Panc1 (cell line): ENCODE measurements at regions not wholly inside any gene's neighbourhood (a gene's known extent, or its start where the extent isn't known, plus 50 kb on each side); places are given as distances from the start of the nearest gene placed in this dataset.

Source experiments
- ATAC-seq: fragments of 200-7000 bp; cut with Tn5 transposase; 2 replicates; pipeline ENCODE4 v1.9.1; 2020; ENCODE audit warnings: mild to moderate bottlenecking, moderate library complexity
- BruUV-seq: library from RNA; stranded (reverse); fragments of 400-500 nt; replicated peaks from 2 replicates; lab custom pipeline; 2021; lab: Mats Ljungman, UMichigan
- CTCF ChIA-PET: fragments of 300-600 bp; sonication (Branson Sonifier 250); formaldehyde crosslinking; loops from one replicate; lab custom pipeline; 2022; ENCODE audit warnings: antibody characterized with exemption; lab: Charles Lee
- POLR2A ChIA-PET: fragments of 300-600 bp; sonication (Branson Sonifier 250); formaldehyde crosslinking; loops from one replicate; lab custom pipeline; 2022; ENCODE audit warnings: antibody characterized with exemption; lab: Charles Lee
- DNase-seq: peaks from one replicate; pipeline ENCODE4 v3.0.0-alpha.2; 2010; ENCODE audit warnings: low read depth, low spot score
- H3K27ac ChIP-seq: 2 replicates; pipeline ENCODE4 v1.5.1; 2011; ENCODE audit warnings: mild to moderate bottlenecking, low read length, inconsistent platforms
- H3K27me3 ChIP-seq: fragments of 200-500 bp; sonication (Bioruptor generic); 2 replicates; pipeline ENCODE4 v1.6.0; 2014; ENCODE audit warnings: low read length, inconsistent platforms; ENCODE audit not compliant: control insufficient read depth, insufficient read depth
- H3K36me3 ChIP-seq: fragments of 200-500 bp; sonication (Bioruptor generic); 2 replicates; pipeline ENCODE4 v1.5.1; 2014; ENCODE audit warnings: inconsistent platforms, mild to moderate bottlenecking, low read length, moderate library complexity; ENCODE audit not compliant: control insufficient read depth, insufficient read depth
- H3K4me1 ChIP-seq: 2 replicates; pipeline ENCODE4 v1.5.1; 2011; ENCODE audit warnings: inconsistent platforms, mild to moderate bottlenecking, low read length, moderate library complexity; ENCODE audit not compliant: control insufficient read depth, insufficient read depth
- H3K4me3 ChIP-seq, 2 experiments: 2 replicates each; pipeline ENCODE4 v1.5.1; 2011 to 2012; ENCODE audit warnings: low read depth in 2 of 2, low read length in 2 of 2, mild to moderate bottlenecking in 2 of 2, inconsistent platforms in 1 of 2, moderate library complexity in 1 of 2
- H3K9me3 ChIP-seq: fragments of 200-500 bp; sonication (Bioruptor generic); 2 replicates; pipeline ENCODE4 v1.5.1; 2014; ENCODE audit warnings: low read depth, mild to moderate bottlenecking, inconsistent platforms, low read length, moderate library complexity; ENCODE audit not compliant: control insufficient read depth, insufficient read depth
- POLR2AphosphoS5 ChIP-seq: IDR thresholded peaks from 2 replicates; pipeline ENCODE4 v1.6.1; 2012; ENCODE audit warnings: mild to moderate bottlenecking, low read depth, low read length, moderate library complexity
- SIN3A ChIP-seq: IDR thresholded peaks from 2 replicates; pipeline ENCODE4 v1.6.1; 2012; ENCODE audit warnings: low read depth, mild to moderate bottlenecking, low read length, moderate library complexity, borderline replicate concordance; ENCODE audit not compliant: insufficient read depth
- TCF7L2 ChIP-seq: IDR thresholded peaks from 2 replicates; pipeline ENCODE4 v1.6.1; 2011; ENCODE audit warnings: mild to moderate bottlenecking, low read depth, low read length, inconsistent platforms
- in situ Hi-C: cut with HindIII; loops from 2 replicates; pipeline ENCODE4 v1.10.0; 2016; ENCODE audit warnings: low sequenced_read_pairs, low pct_unique_long_range_greater_than_20kb
- intact Hi-C: fragments of 100-400 bp; cut with micrococcal nuclease; formaldehyde crosslinking; loops from one replicate; pipeline ENCODE4 v1.10.0; 2022; ENCODE audit not compliant: unreplicated experiment
- TF ChIP-seq, protein P1 (sequence below): fragments of 450-650 bp; IDR thresholded peaks from 2 replicates; pipeline ENCODE4 v1.5.1; 2017; ENCODE audit warnings: mild to moderate bottlenecking
- TF ChIP-seq, protein P2 (sequence below), 2 experiments: IDR thresholded peaks; 2 replicates each; pipeline ENCODE4 v1.6.1; 2011 to 2012; ENCODE audit warnings: low read depth in 2 of 2, control low read depth in 1 of 2, low read length in 1 of 2, mild to moderate bottlenecking in 1 of 2, moderate library complexity in 1 of 2; ENCODE audit not compliant: insufficient read depth in 1 of 2

DNA sequence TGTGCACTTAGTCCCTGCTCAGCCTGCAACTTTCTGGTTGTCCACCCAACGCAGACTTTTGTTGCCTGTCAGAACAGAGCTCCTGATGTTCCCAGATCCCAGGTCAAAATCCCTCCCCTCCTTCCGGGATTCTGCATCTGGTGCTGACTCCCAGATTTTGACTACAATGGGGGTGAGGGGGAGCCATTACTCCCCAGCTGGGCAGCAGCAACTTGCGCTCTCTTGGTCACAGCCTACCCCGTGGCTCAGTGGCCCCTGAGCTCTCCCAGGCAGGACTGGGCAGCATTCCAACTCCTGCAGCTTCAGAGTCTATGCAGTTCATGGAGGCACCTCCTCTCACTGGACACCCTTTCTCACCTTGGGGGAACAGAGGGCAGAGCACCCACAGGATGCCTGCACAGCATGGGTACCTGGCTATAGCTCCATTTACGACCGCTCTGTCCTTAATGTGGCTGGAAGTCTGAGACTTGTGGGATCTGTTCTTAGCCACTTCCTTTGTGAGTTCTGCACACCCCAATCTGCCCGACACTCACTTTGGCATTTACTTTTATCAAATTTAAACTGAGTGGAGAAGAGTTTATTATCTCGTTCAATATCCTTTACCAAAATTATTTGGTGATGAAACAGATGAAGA, 545.5 kb upstream of the MGMT start:
- ATAC-seq (no peak), DNase-seq (no peak)
- intact Hi-C loops (no loop called here), in situ Hi-C loops (no loop called here)
- no peaks in the 10 kb centered on the region for H3K9me3 ChIP-seq
- TF ChIP-seq TCF7L2: no peak
- TF ChIP-seq, protein P1, sequence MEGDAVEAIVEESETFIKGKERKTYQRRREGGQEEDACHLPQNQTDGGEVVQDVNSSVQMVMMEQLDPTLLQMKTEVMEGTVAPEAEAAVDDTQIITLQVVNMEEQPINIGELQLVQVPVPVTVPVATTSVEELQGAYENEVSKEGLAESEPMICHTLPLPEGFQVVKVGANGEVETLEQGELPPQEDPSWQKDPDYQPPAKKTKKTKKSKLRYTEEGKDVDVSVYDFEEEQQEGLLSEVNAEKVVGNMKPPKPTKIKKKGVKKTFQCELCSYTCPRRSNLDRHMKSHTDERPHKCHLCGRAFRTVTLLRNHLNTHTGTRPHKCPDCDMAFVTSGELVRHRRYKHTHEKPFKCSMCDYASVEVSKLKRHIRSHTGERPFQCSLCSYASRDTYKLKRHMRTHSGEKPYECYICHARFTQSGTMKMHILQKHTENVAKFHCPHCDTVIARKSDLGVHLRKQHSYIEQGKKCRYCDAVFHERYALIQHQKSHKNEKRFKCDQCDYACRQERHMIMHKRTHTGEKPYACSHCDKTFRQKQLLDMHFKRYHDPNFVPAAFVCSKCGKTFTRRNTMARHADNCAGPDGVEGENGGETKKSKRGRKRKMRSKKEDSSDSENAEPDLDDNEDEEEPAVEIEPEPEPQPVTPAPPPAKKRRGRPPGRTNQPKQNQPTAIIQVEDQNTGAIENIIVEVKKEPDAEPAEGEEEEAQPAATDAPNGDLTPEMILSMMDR: no peak
- TF ChIP-seq, protein P2, sequence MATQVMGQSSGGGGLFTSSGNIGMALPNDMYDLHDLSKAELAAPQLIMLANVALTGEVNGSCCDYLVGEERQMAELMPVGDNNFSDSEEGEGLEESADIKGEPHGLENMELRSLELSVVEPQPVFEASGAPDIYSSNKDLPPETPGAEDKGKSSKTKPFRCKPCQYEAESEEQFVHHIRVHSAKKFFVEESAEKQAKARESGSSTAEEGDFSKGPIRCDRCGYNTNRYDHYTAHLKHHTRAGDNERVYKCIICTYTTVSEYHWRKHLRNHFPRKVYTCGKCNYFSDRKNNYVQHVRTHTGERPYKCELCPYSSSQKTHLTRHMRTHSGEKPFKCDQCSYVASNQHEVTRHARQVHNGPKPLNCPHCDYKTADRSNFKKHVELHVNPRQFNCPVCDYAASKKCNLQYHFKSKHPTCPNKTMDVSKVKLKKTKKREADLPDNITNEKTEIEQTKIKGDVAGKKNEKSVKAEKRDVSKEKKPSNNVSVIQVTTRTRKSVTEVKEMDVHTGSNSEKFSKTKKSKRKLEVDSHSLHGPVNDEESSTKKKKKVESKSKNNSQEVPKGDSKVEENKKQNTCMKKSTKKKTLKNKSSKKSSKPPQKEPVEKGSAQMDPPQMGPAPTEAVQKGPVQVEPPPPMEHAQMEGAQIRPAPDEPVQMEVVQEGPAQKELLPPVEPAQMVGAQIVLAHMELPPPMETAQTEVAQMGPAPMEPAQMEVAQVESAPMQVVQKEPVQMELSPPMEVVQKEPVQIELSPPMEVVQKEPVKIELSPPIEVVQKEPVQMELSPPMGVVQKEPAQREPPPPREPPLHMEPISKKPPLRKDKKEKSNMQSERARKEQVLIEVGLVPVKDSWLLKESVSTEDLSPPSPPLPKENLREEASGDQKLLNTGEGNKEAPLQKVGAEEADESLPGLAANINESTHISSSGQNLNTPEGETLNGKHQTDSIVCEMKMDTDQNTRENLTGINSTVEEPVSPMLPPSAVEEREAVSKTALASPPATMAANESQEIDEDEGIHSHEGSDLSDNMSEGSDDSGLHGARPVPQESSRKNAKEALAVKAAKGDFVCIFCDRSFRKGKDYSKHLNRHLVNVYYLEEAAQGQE (IDR thresholded peaks at IDR 0.05; ENCODE audit: insufficient read depth in 1 of 2, low read depth in 2 of 2, low read length in 1 of 2): no peak
- no peak for TF ChIP-seq POLR2AphosphoS5
- TF ChIP-seq SIN3A: no peak
- no TSS peak for BruUV-seq
- H3K4me1 ChIP-seq: no peaks in the 10 kb centered on the region
- no peak overlapping the region for H3K27ac ChIP-seq
- CTCF ChIA-PET: no interaction called here
- no peaks in the 10 kb centered on the region for H3K36me3 ChIP-seq
- POLR2A ChIA-PET: no interaction called here
- H3K27me3 ChIP-seq: peaks cover 4% of the 10 kb centered on the region; the same call in 1 of the 2 replicates
- H3K4me3 ChIP-seq: no peak overlapping the region

DNA sequence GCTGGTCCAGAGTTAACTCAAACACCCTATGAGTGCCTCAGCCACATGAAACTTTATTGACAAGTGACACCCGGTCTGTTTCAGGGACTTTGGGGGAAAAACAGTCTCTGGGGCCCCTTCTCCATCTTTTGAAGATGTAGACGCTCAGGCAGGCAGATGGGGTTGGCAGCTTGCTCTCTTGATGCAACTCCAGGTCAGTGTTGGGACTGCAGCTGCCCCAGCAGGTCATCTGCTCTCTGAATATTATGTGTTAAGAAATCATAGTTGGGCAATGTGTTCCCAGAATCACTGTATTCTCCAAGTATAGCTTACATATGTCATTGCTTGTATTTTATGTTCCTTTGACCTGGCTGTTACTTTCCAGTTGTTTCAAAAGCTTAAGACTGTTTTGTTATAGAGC, 544.9 kb upstream of the MGMT start:
- ChIA-PET POLR2A (no interaction called here), CTCF (no interaction called here)
- Histone ChIP-seq H3K27ac (no peak overlapping the region), H3K36me3 (no peaks in the 10 kb centered on the region), H3K9me3 (no peaks in the 10 kb centered on the region), H3K27me3 (peaks cover 4% of the 10 kb centered on the region; the same call in 1 of the 2 replicates), H3K4me3 (no peak overlapping the region), H3K4me1 (no peaks in the 10 kb centered on the region)
- BruUV-seq: no TSS peak
- DNase-seq: no peak
- ATAC-seq: no peak
- TF ChIP-seq TCF7L2 (no peak), POLR2AphosphoS5 (no peak), SIN3A (no peak)
- TF ChIP-seq, protein P1: no peak
- TF ChIP-seq, protein P2 (IDR thresholded peaks at IDR 0.05; ENCODE audit: insufficient read depth in 1 of 2, low read depth in 2 of 2, low read length in 1 of 2): no peak
- in situ Hi-C loops (no loop called here), intact Hi-C loops (no loop called here)
